GM19397 (cell line): ENCODE measurements at regions not wholly inside any gene's neighbourhood (a gene's known extent, or its start where the extent isn't known, plus 50 kb on each side); places are given as distances from the start of the nearest gene placed in this dataset.

ENCODE experiments used
- ATAC-seq: cut with Tn5 transposase; IDR thresholded peaks from one replicate; pipeline ENCODE4 v1.9.1; 2021; ENCODE audit warnings: mild to moderate bottlenecking, moderate library complexity; ENCODE audit not compliant: unreplicated experiment

GRCh38 chr14:71321574-71322315 lies 414.5 kb downstream of the PCNX1 start:
- ATAC-seq: no peak

- no peak for ATAC-seq
Observed at GRCh38 chr14:71322655-71323250, 415.5 kb downstream of the PCNX1 start.

DNA sequence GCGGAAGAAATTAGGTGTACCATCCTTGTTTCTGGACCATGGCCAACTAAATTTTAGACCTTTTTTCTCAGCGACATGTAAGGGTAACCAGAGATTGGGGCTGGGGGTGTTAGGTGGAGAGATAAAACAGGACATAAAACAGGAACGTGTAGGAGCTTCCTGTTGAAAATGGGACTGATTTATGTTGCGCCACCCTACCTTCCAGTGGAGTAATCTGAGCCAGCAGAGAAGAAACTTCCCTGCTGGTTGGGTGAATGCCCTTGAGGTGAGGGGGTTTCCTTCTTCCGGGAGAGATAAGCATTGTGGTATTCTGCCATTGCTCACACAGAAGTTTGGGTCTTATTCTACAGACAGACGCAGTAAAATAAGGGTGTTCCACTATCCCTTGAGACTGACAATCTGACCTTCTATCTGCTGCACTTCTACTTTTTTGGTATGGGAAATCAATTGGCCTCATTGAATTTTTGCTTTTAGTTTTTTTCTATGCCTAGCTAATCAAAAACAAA lies 417.6 kb downstream of the PCNX1 start:
- ATAC-seq: no peak

GRCh38 chr14:71327691-71328090 lies 420.4 kb downstream of the PCNX1 start:
- ATAC-seq: no peak

GRCh38 chr14:71328183-71328582 lies 420.9 kb downstream of the PCNX1 start:
- no peak for ATAC-seq

DNA sequence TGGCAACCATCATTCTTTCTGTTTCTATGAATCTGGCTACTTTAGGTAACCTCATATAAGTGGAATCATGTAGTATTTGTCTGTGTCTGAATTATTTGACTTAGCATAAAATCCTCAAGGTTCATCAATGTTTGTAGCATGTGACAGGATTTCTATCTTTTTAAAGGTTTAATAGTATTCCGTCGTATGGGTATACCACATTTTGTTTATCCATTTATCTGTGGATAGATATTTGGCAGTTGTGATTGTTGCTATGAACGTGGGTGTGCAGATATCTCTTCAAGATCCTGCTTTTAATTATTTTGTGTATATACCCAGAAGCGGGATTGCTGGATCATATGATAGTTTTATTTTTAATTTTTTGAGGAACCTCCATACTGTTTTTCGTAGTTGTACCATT lies 421.7 kb downstream of the PCNX1 start:
- no peak for ATAC-seq

- ATAC-seq: no peak
Observed at GRCh38 chr14:71331403-71331802, 424.1 kb downstream of the PCNX1 start.

GRCh38 chr14:71332476-71332875 lies 425.2 kb downstream of the PCNX1 start:
- ATAC-seq: no peak

GRCh38 chr14:71333705-71334104 lies 426.4 kb downstream of the PCNX1 start:
- ATAC-seq: no peak

DNA sequence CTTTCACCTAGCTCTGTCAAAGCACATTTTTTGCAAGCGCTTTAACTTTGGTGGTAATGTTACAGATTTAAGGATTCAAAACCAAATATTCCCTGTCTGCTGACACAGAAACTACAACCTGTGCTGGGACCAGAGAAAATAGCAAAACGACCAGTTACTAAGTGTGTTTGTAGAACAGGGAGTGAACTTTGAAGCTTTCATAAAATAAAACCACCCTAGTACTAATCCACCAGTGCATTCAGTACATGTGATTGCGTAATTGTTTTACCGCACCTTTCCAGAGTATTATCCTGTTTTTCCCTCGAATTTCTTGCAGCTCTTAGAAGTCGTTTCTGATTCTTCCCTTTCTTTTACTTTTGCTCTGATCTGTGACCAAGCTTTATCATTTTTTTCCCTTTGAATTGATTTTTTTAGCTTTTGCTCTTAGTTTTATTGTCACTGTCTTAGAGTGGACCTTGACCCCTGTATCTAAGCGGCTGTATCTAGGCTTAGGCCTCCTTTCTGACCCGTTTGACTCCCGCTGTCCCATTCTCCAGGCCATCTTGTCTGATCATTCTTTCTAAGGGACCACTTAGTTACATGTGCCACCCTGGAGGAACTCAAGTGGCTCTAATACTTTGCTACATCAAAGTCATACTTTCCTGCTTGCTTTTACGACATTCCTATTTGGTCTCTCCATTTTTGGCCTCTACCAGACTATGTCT lies 429.4 kb downstream of the PCNX1 start:
- no peak for ATAC-seq

GRCh38 chr14:71338153-71338552 lies 430.9 kb downstream of the PCNX1 start:
- ATAC-seq: no peak

- no peak for ATAC-seq
Observed at GRCh38 chr14:71339650-71340415, 432.6 kb downstream of the PCNX1 start.

GRCh38 chr14:71341156-71341555 lies 433.9 kb downstream of the PCNX1 start:
- no peak for ATAC-seq

GRCh38 chr14:71343724-71344123 lies 436.5 kb downstream of the PCNX1 start:
- ATAC-seq: no peak

GRCh38 chr14:71344506-71344905 lies 437.2 kb downstream of the PCNX1 start:
- ATAC-seq: no peak

GRCh38 chr14:71346685-71347084 lies 439.4 kb downstream of the PCNX1 start:
- no peak for ATAC-seq

- ATAC-seq: no peak
Observed at GRCh38 chr14:71348394-71348793, 441.1 kb downstream of the PCNX1 start.

DNA sequence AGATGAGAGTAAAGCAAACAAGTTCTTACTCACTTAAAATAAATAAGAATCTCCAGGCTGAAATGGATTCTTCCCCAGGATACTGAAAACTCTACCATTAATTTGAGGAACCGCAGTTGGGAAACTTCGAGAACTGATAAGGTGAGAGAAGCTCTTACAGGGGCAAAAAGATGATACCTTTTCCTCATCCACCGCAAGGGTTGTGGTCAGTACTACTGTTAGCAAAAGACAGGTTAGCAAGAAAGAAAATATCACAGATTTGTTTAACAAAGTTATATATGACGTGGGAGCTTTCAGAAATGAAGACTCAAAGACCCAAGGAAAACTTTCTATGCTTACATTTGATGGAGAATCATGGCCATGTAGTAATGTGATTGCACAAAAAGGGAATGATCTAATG lies 441.6 kb downstream of the PCNX1 start:
- ATAC-seq: no peak

GRCh38 chr14:71354142-71354541 lies 446.9 kb downstream of the PCNX1 start:
- no peak for ATAC-seq

DNA sequence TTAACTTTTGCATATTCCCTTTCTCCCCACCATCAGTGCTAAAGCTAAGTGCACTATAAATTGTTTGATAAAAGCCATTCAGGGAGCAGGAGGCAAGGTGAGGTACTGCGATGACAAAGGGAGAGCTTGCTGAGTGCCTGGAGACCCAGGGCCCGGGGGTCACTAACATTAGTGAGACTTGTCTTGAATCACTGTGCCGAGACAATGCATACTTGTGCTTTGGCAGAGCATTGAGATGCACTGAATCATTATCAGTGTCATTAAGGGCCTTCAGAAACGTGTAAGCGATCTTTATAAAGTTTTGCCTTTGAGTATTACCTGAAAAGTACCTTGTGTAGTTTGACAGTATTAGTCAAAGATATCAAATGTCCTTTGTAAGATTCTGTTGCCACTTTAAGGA lies 447.5 kb downstream of the PCNX1 start:
- no peak for ATAC-seq
